IMR-90 (cell line): ENCODE measurements at regions not wholly inside any gene's neighbourhood (a gene's known extent, or its start where the extent isn't known, plus 50 kb on each side); places are given as distances from the start of the nearest gene placed in this dataset.

Experiments
- ATAC-seq: fragments of 200-7000 bp; cut with Tn5 transposase; 2 replicates; pipeline ENCODE4 v1.9.1; 2020; ENCODE audit warnings: low read depth, mild to moderate bottlenecking, moderate library complexity
- BruUV-seq: library from RNA; stranded (reverse); fragments of 400-500 nt; replicated peaks from 2 replicates; lab custom pipeline; 2021; lab: Mats Ljungman, UMichigan
- CTCF ChIA-PET: fragments of 300-600 bp; formaldehyde crosslinking; extraction: SDS; loops from one replicate; lab custom pipeline; 2021; ENCODE audit warnings: antibody characterized with exemption; lab: Yijun Ruan, JAX
- POLR2A ChIA-PET: fragments of 300-600 bp; sonication (Branson Sonifier 250); formaldehyde crosslinking; loops from one replicate; lab custom pipeline; 2022; ENCODE audit warnings: antibody characterized with exemption; ENCODE audit not compliant: unreplicated experiment; lab: Charles Lee
- DNase-seq: peaks from one replicate; pipeline ENCODE4 v3.0.0; 2013
- H2AFZ ChIP-seq: replicated peaks from 2 replicates; pipeline ENCODE3; 2013; ENCODE audit warnings: low read length, mild to moderate bottlenecking; ENCODE audit not compliant: poor library complexity
- H2AK5ac ChIP-seq: 2 replicates; pipeline ENCODE4 v1.6.1; 2013; ENCODE audit warnings: low read depth, low read length, inconsistent platforms
- H2AK9ac ChIP-seq: replicated peaks from 2 replicates; pipeline ENCODE3; 2013; ENCODE audit warnings: mild to moderate bottlenecking, low read depth, low read length, moderate library complexity; ENCODE audit not compliant: poor library complexity
- H2BK120ac ChIP-seq: 2 replicates; pipeline ENCODE4 v1.6.1; 2013; ENCODE audit warnings: low read depth, low read length, inconsistent platforms
- H2BK15ac ChIP-seq: 3 replicates; pipeline ENCODE4 v1.6.1; 2013; ENCODE audit warnings: low read depth, low read length, inconsistent platforms
- H2BK20ac ChIP-seq: 2 replicates; pipeline ENCODE4 v1.6.1; 2013; ENCODE audit warnings: low read depth, mild to moderate bottlenecking, inconsistent platforms, low read length, moderate library complexity
- H2BK5ac ChIP-seq: 2 replicates; pipeline ENCODE4 v1.6.1; 2013; ENCODE audit warnings: mild to moderate bottlenecking, low read depth, low read length, inconsistent platforms; ENCODE audit not compliant: poor library complexity, severe bottlenecking
- H3K14ac ChIP-seq: replicated peaks from 2 replicates; pipeline ENCODE4 v1.6.1; 2013; ENCODE audit warnings: low read depth, low read length, inconsistent platforms
- H3K18ac ChIP-seq: 2 replicates; pipeline ENCODE4 v1.6.1; 2013; ENCODE audit warnings: low read depth, low read length, control low read depth
- H3K23ac ChIP-seq: 2 replicates; pipeline ENCODE4 v1.6.1; 2013; ENCODE audit warnings: low read depth, low read length, inconsistent platforms
- H3K27ac ChIP-seq: 2 replicates; pipeline ENCODE4 v1.5.1; 2013; ENCODE audit warnings: mild to moderate bottlenecking, control low read depth, low read length; ENCODE audit not compliant: insufficient read depth
- H3K27me3 ChIP-seq: 2 replicates; pipeline ENCODE4 v1.6.1; 2013; ENCODE audit warnings: low read length; ENCODE audit not compliant: control insufficient read depth, insufficient read depth
- H3K36me3 ChIP-seq: 2 replicates; pipeline ENCODE4 v1.6.1; 2013; ENCODE audit warnings: low read length, mixed read lengths; ENCODE audit not compliant: control insufficient read depth, insufficient read depth
- H3K4ac ChIP-seq: 2 replicates; pipeline ENCODE4 v1.6.1; 2013; ENCODE audit warnings: low read depth, low read length, inconsistent platforms
- H3K4me1 ChIP-seq: 2 replicates; pipeline ENCODE4 v1.6.1; 2013; ENCODE audit warnings: low read length, mixed read lengths; ENCODE audit not compliant: control insufficient read depth, insufficient read depth
- H3K4me2 ChIP-seq: 2 replicates; pipeline ENCODE4 v1.6.1; 2013; ENCODE audit warnings: low read depth, mild to moderate bottlenecking, control low read depth, low read length, moderate library complexity
- H3K4me3 ChIP-seq: 2 replicates; pipeline ENCODE4 v1.5.1; 2013; ENCODE audit warnings: low read depth, mild to moderate bottlenecking, control low read depth, low read length, moderate library complexity; ENCODE audit not compliant: insufficient read depth
- H3K56ac ChIP-seq: 2 replicates; pipeline ENCODE4 v1.6.1; 2013; ENCODE audit warnings: low read length, inconsistent platforms; ENCODE audit not compliant: insufficient read depth; ENCODE audit errors: extremely low read depth
- H3K79me1 ChIP-seq, 2 experiments: 2 replicates each; pipeline ENCODE4 v1.6.1; 2013; ENCODE audit warnings: low read length in 2 of 2, inconsistent platforms in 1 of 2, low read depth in 1 of 2
- H3K9ac ChIP-seq: 2 replicates; pipeline ENCODE4 v1.6.1; 2013; ENCODE audit warnings: low read depth, low read length, control low read depth
- H3K9me1 ChIP-seq: 2 replicates; pipeline ENCODE4 v1.6.1; 2013; ENCODE audit warnings: low read length, inconsistent platforms; ENCODE audit not compliant: insufficient read depth
- H3K9me3 ChIP-seq: 2 replicates; pipeline ENCODE4 v1.6.1; 2013; ENCODE audit warnings: low read length; ENCODE audit not compliant: control insufficient read depth, insufficient read depth
- H4K20me1 ChIP-seq: 2 replicates; pipeline ENCODE4 v1.6.1; 2013; ENCODE audit warnings: low read length, inconsistent platforms; ENCODE audit not compliant: insufficient read depth
- H4K5ac ChIP-seq: 2 replicates; pipeline ENCODE4 v1.6.1; 2013; ENCODE audit warnings: mild to moderate bottlenecking, low read depth, low read length, control low read depth
- H4K8ac ChIP-seq, 2 experiments: 2 replicates each; pipeline ENCODE4 v1.6.1; 2013; ENCODE audit warnings: low read depth in 2 of 2, low read length in 2 of 2, control low read depth in 1 of 2, inconsistent platforms in 1 of 2
- H4K91ac ChIP-seq: 2 replicates; pipeline ENCODE4 v1.6.1; 2013; ENCODE audit warnings: low read depth, low read length, inconsistent platforms; ENCODE audit not compliant: insufficient read depth
- BHLHE40 ChIP-seq: fragments of 150-350 bp; IDR thresholded peaks from 2 replicates; pipeline ENCODE4 v1.6.1; 2016; ENCODE audit warnings: mild to moderate bottlenecking, low read depth, low read length
- CEBPB ChIP-seq: IDR thresholded peaks from 2 replicates; pipeline ENCODE4 v1.6.1; 2012; ENCODE audit warnings: low read depth, low read length, improper control_type of control experiment
- FOS ChIP-seq: fragments of 150-350 bp; IDR thresholded peaks from 2 replicates; pipeline ENCODE4 v1.6.1; 2016; ENCODE audit warnings: low read depth, low read length
- MAFK ChIP-seq: IDR thresholded peaks from 2 replicates; pipeline ENCODE4 v1.6.1; 2012; ENCODE audit warnings: low read depth, low read length, improper control_type of control experiment
- MAZ ChIP-seq: IDR thresholded peaks from 2 replicates; pipeline ENCODE4 v1.6.1; 2012; ENCODE audit warnings: low read depth, mild to moderate bottlenecking, low read length, improper control_type of control experiment, moderate library complexity, borderline replicate concordance
- NFE2L2 ChIP-seq: fragments of 150-350 bp; IDR thresholded peaks from 2 replicates; pipeline ENCODE4 v1.6.1; 2016; ENCODE audit warnings: low read depth, mild to moderate bottlenecking, low read length
- POLR2A ChIP-seq: IDR thresholded peaks from 2 replicates; pipeline ENCODE4 v1.6.1; 2012; ENCODE audit warnings: mild to moderate bottlenecking, low read depth, low read length
- RCOR1 ChIP-seq: IDR thresholded peaks from 2 replicates; pipeline ENCODE4 v1.6.1; 2012; ENCODE audit warnings: mild to moderate bottlenecking, low read length, improper control_type of control experiment; ENCODE audit not compliant: insufficient replicate concordance
- RFX5 ChIP-seq: IDR thresholded peaks from 2 replicates; pipeline ENCODE4 v1.8.0; 2012; ENCODE audit warnings: low read depth, mild to moderate bottlenecking, low read length, moderate library complexity
- SMC3 ChIP-seq: fragments of 150-350 bp; IDR thresholded peaks from 2 replicates; pipeline ENCODE4 v1.6.1; 2016; ENCODE audit warnings: low read depth, mild to moderate bottlenecking, antibody characterized with exemption, low read length, moderate library complexity
- USF2 ChIP-seq: fragments of 150-350 bp; IDR thresholded peaks from 2 replicates; pipeline ENCODE4 v1.6.1; 2017; ENCODE audit warnings: mild to moderate bottlenecking, antibody characterized with exemption, low read length, low read depth
- WGBS, 2 experiments: methylation state at CpG; one replicate each; pipeline versions ENCODE4 v1.1.5 to v1.1.7; 2013; ENCODE audit warnings: missing lambda C conversion rate in 2 of 2; ENCODE audit not compliant: insufficient read length in 1 of 2; ENCODE audit errors: extremely low coverage in 2 of 2; 5-methylcytosine and 5-hydroxymethylcytosine counted together
- dilution Hi-C: fragments of 300-500 bp; cut with HindIII; formaldehyde crosslinking; loops from one replicate; pipeline ENCODE4 v1.14.3; 2018; ENCODE audit warnings: low sequenced_read_pairs; ENCODE audit not compliant: unreplicated experiment
- in situ Hi-C: fragments of 300-500 bp; cut with MboI; formaldehyde crosslinking; loops from 3 replicates; pipeline ENCODE4 v1.14.3; 2019; ENCODE audit warnings: low sequenced_read_pairs, inconsistent platforms, mixed read lengths
- intact Hi-C: fragments of 100-400 bp; cut with micrococcal nuclease; formaldehyde crosslinking; loops from 2 replicates; pipeline ENCODE4 v1.10.0; 2022

- Histone ChIP-seq H3K23ac (no peak overlapping the region), H3K4ac (no peak overlapping the region), H2BK5ac (no peak overlapping the region), H2AK5ac (no peak overlapping the region), H3K27ac (no peak overlapping the region), H3K18ac (no peak overlapping the region), H2BK15ac (no peak overlapping the region), H3K9ac (no peak overlapping the region), H4K5ac (no peak overlapping the region), H3K56ac (no peak overlapping the region), H3K4me2 (no peak overlapping the region), H3K9me3 (peaks cover 7% of the 10 kb centered on the region), H4K91ac (no peak overlapping the region), H3K4me3 (no peak overlapping the region), H3K14ac (no peak overlapping the region), H4K20me1 (no peaks in the 10 kb centered on the region), H3K36me3 (no peaks in the 10 kb centered on the region), H3K9me1 (no peaks in the 10 kb centered on the region), H2AK9ac (no peak overlapping the region), H3K79me1 (no peaks in the 10 kb centered on the region), H2AFZ (no peak overlapping the region), H2BK120ac (no peak overlapping the region), H3K27me3 (no peaks in the 10 kb centered on the region), H4K8ac (no peak overlapping the region), H3K4me1 (no peaks in the 10 kb centered on the region), H2BK20ac (no peak overlapping the region)
- POLR2A ChIA-PET, result no interaction called here
- no peak for DNase-seq
- ATAC-seq, result no peak
- dilution Hi-C loops, result no loop called here
- WGBS, 2 experiments, result no CpG with 5 or more reads among the region's 5 CpGs
- TF ChIP-seq MAZ (no peak), NFE2L2 (no peak), FOS (no peak), USF2 (no peak), MAFK (no peak), BHLHE40 (no peak), CEBPB (no peak), RFX5 (no peak), SMC3 (no peak), POLR2A (no peak), RCOR1 (no peak)
- BruUV-seq, result no TSS peak
- CTCF ChIA-PET, result no interaction called here
- in situ Hi-C loops, result no loop called here
- intact Hi-C loops, result no loop called here
These were observed 681.0 kb upstream of the USP24 start for GRCh38 chr1:55896210-55896609.
